Stomach (tissue), 4 donors: ENCODE measurements at regions not wholly inside any gene's neighbourhood (a gene's known extent, or its start where the extent isn't known, plus 50 kb on each side); places are given as distances from the start of the nearest gene placed in this dataset.

Source experiments
- CTCF ChIP-seq, 7 experiments: fragments of 450-650 bp in 4 of 7; fragments of 200-600 bp in 3 of 7; sonication (generic) in 3 of 7; IDR thresholded peaks; one replicate each; pipeline ENCODE4 v1.5.1; 2016 to 2019; ENCODE audit warnings: antibody characterized with exemption in 7 of 7, control low read depth in 2 of 7, mild to moderate bottlenecking in 1 of 7
- EP300 ChIP-seq: sonication (generic); formaldehyde crosslinking; IDR thresholded peaks from one replicate; pipeline ENCODE4 v1.6.1; 2017; ENCODE audit warnings: antibody characterized with exemption
- POLR2AphosphoS5 ChIP-seq, 3 donors: sonication (generic); formaldehyde crosslinking; IDR thresholded peaks; one replicate each; pipeline ENCODE4 v1.6.1; 2016; ENCODE audit warnings: antibody characterized with exemption in 3 of 3

- TF ChIP-seq EP300 = no peak
- no peak for TF ChIP-seq CTCF (IDR thresholded peaks at IDR 0.05)
- no peak for TF ChIP-seq POLR2AphosphoS5 (IDR thresholded peaks at IDR 0.05)
These were observed 57.4 kb upstream of the ST3GAL6 start for GRCh38 chr3:98705694-98706093.
